ENCODE measurements at regions not wholly inside any gene's neighbourhood (a gene's known extent, or its start where the extent isn't known, plus 50 kb on each side); places are given as distances from the start of the nearest gene placed in this dataset.
"Not testable (repeated sequence)": the region's sequence is repeated elsewhere in the genome, so short reads cannot be mapped to it uniquely, and the experiment has no call there.

DNA sequence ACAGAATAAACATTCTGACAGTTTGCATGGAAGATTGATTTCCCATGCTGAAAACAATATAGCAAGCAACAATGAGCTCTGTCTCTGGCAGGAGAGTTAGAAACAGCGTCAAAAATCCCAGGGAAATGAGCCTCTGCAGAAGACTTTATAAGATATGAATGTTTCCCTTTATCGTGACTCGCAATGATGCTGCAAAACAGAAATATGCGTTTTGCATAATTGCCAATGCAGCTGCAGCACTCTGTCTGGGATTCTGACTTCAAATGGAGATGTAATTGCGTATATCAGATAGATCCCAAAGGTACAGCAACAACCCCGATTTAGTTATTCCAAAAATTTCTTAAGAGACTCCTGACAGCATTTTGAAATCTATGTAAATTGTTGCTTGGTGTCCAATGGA, 702.4 kb upstream of the EPHA5 start:
- no peaks in the 10 kb centered on the region for H3K27me3 ChIP-seq
- TF ChIP-seq, protein P1, sequence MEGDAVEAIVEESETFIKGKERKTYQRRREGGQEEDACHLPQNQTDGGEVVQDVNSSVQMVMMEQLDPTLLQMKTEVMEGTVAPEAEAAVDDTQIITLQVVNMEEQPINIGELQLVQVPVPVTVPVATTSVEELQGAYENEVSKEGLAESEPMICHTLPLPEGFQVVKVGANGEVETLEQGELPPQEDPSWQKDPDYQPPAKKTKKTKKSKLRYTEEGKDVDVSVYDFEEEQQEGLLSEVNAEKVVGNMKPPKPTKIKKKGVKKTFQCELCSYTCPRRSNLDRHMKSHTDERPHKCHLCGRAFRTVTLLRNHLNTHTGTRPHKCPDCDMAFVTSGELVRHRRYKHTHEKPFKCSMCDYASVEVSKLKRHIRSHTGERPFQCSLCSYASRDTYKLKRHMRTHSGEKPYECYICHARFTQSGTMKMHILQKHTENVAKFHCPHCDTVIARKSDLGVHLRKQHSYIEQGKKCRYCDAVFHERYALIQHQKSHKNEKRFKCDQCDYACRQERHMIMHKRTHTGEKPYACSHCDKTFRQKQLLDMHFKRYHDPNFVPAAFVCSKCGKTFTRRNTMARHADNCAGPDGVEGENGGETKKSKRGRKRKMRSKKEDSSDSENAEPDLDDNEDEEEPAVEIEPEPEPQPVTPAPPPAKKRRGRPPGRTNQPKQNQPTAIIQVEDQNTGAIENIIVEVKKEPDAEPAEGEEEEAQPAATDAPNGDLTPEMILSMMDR (IDR thresholded peaks at IDR 0.05) = no peak
- no peak for TF ChIP-seq POLR2A (IDR thresholded peaks at IDR 0.05)
- no peaks in the 10 kb centered on the region for H3K4me1 ChIP-seq
- no peak for ATAC-seq
- 76 to 78% methylated on average over 6 of the region's 6 CpGs for WGBS, 2 donors
- no peak overlapping the region for H3K4me3 ChIP-seq
- H3K9me3 ChIP-seq = no peaks in the 10 kb centered on the region
- DNase-seq = no peak
- H3K36me3 ChIP-seq (replicated peaks in 1 of 2; ENCODE audit: insufficient read depth in 1 of 2, low read depth in 2 of 2) = no peaks in the 10 kb centered on the region
- H3K27ac ChIP-seq = no peak overlapping the region
- intact Hi-C loops (cut with DNase I) = no loop called here

DNA sequence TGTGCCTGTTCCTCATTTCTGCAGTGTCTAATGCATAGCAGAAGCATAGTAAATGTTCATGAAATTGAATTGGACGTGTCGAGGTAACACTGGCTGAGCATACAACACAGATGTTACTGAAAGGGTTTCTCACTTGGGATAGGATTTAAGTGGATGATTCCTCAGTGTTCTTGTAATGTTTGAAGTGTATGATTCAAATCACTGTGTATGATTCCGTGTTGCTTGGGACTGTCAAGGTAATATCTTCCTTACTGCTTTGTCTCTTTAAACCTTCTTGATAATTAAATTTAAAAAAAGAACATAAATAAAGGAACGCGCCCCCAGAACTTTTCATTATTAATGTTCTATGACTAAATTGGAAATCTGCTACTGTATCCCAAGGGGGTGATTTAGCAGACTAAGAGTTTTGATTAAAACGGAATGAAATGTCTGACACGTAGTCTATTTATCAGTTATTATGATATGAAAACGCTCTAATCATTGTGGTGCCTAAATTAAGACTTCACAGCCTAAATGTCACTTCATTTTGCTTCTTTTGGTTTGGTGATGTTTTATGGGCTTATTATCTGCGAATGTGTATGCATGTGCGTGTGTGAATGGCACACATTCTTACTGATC, 696.9 kb upstream of the EPHA5 start:
- ATAC-seq = no peak
- Histone ChIP-seq H3K27me3 (no peaks in the 10 kb centered on the region), H3K27ac (no peak overlapping the region), H3K4me3 (no peak overlapping the region), H3K4me1 (no peaks in the 10 kb centered on the region), H3K9me3 (no peaks in the 10 kb centered on the region), H3K36me3 (replicated peaks in 1 of 2; ENCODE audit: insufficient read depth in 1 of 2, low read depth in 2 of 2) (no peaks in the 10 kb centered on the region)
- intact Hi-C loops (cut with DNase I) = no loop called here
- 69 to 74% methylated on average over 10 of the region's 10 CpGs for WGBS, 2 donors
- DNase-seq = no peak
- TF ChIP-seq, protein P1 (IDR thresholded peaks at IDR 0.05) = no peak
- TF ChIP-seq POLR2A (IDR thresholded peaks at IDR 0.05) = no peak

DNA sequence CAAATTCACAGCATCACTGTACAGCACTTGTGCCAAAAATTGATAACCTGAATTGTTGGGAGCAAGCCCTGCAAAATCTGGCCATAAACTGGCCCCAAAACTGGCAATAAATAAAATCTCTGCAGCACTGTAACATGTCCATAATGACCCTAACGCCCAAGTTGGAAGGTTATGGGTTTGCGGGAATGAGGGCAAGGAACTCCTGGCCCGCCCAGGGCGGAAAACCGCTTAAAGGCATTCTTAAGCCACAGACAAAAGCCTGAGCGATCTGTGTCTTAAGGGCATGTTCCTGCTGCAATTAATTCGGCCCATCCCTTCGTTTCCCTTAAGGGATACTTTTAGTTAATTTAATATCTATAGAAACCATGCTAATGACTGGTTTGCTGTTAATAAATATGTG, 690.1 kb upstream of the EPHA5 start:
- H3K4me3 ChIP-seq; H3K36me3 ChIP-seq (replicated peaks in 1 of 2; ENCODE audit: insufficient read depth in 1 of 2, low read depth in 2 of 2); ATAC-seq; H3K4me1 ChIP-seq; DNase-seq; intact Hi-C loops (cut with DNase I); H3K27me3 ChIP-seq; H3K9me3 ChIP-seq; H3K27ac ChIP-seq: not testable (repeated sequence)
- 78 to 84% methylated on average over 8 of the region's 8 CpGs for WGBS, 2 donors

DNA sequence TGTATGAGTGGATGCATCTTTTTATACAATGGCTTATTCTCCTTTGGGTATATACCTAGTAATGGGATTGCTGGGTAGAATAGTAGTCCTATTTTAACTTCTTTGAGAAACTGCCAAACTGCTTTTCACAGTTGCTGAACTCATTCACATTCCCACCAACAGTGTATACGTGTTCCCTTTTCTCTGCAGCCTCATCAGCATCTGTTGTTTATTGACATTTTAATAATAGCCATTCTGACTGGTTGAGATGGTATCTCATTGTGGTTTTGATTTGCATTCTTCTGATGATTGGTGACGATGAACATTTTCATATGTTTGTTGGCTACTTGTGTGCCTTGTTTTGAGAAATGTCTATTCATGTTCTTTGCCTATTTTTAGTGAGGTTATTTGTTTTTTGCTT, 687.0 kb upstream of the EPHA5 start:
- no peak for DNase-seq
- Histone ChIP-seq H3K4me3 (no peak overlapping the region), H3K36me3 (replicated peaks in 1 of 2; ENCODE audit: insufficient read depth in 1 of 2, low read depth in 2 of 2) (no peaks in the 10 kb centered on the region), H3K27ac (no peak overlapping the region), H3K4me1 (no peaks in the 10 kb centered on the region), H3K9me3 (no peaks in the 10 kb centered on the region), H3K27me3 (no peaks in the 10 kb centered on the region)
- intact Hi-C loops (cut with DNase I) = no loop called here
- ATAC-seq = no peak
- no peak for TF ChIP-seq POLR2A (IDR thresholded peaks at IDR 0.05)
- TF ChIP-seq, protein P1 (IDR thresholded peaks at IDR 0.05) = no peak
- 34 to 37% methylated on average over 2 of the region's 2 CpGs for WGBS, 2 donors

DNA sequence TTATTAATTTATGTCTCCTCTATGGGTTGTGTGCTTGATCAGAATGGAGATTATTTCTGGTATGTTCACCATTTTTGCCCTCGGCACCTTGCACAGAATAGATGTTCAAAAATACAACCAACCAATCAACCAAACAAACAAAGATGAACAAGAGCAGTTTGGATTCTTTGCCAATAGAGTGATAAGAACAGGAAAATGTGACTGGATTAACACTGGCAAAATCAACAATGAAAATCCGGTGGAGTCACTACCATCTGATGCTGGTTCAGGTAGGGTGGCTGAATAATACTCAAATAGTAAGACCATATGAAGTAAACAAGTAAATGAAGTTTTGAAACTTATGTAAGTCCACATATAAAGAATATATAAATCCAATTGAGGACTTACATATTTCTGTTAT, 685.0 kb upstream of the EPHA5 start:
- Histone ChIP-seq H3K36me3 (replicated peaks in 1 of 2; ENCODE audit: insufficient read depth in 1 of 2, low read depth in 2 of 2) (no peaks in the 10 kb centered on the region), H3K27ac (no peak overlapping the region), H3K4me1 (no peaks in the 10 kb centered on the region), H3K27me3 (no peaks in the 10 kb centered on the region), H3K9me3 (no peaks in the 10 kb centered on the region), H3K4me3 (no peak overlapping the region)
- TF ChIP-seq, protein P1 (IDR thresholded peaks at IDR 0.05) = no peak
- no peak for TF ChIP-seq POLR2A (IDR thresholded peaks at IDR 0.05)
- DNase-seq = no peak
- ATAC-seq = no peak
- intact Hi-C loops (cut with DNase I) = no loop called here
- WGBS, 2 donors = 66 to 67% methylated on average over 2 of the region's 2 CpGs
